Upper lobe of left lung (tissue), 4 donors: ENCODE measurements at regions not wholly inside any gene's neighbourhood (a gene's known extent, or its start where the extent isn't known, plus 50 kb on each side); places are given as distances from the start of the nearest gene placed in this dataset.

Experiments
- CTCF ChIP-seq, 6 experiments: fragments of 450-650 bp in 4 of 6; fragments of 200-600 bp in 2 of 6; sonication (generic) in 2 of 6; IDR thresholded peaks; one replicate each; pipeline ENCODE4 v1.5.1; 2016 to 2019; ENCODE audit warnings: antibody characterized with exemption in 6 of 6
- EP300 ChIP-seq, 4 donors: sonication (generic); formaldehyde crosslinking; IDR thresholded peaks; one replicate each; pipeline ENCODE4 v1.5.1; 2017; ENCODE audit warnings: antibody characterized with exemption in 4 of 4, control low read depth in 2 of 4

GRCh38 chr12:13347241-13348043 is 150.9 kb downstream of the EMP1 start:
- no peak for TF ChIP-seq CTCF (IDR thresholded peaks at IDR 0.05)
- TF ChIP-seq EP300 (IDR thresholded peaks at IDR 0.05), result no peak
